ENCODE measurements at regions not wholly inside any gene's neighbourhood (a gene's known extent, or its start where the extent isn't known, plus 50 kb on each side); places are given as distances from the start of the nearest gene placed in this dataset.

- TF ChIP-seq POLR2A (IDR thresholded peaks at IDR 0.05; ENCODE audit: low read depth, low read length), result no peak
- TF ChIP-seq POLR2AphosphoS5 (IDR thresholded peaks at IDR 0.05; ENCODE audit: low read depth, low read length), result no peak
- no peak for TF ChIP-seq TAF1 (IDR thresholded peaks at IDR 0.05; ENCODE audit: low read depth, low read length)
- TF ChIP-seq SPI1 (IDR thresholded peaks at IDR 0.05; ENCODE audit: low read depth, low read length), result no peak
- no peak for TF ChIP-seq POU2F2 (IDR thresholded peaks at IDR 0.05; ENCODE audit: low read depth, low read length)
- TF ChIP-seq PAX5 (IDR thresholded peaks at IDR 0.05; ENCODE audit: insufficient read depth, low read length, severe bottlenecking), result no peak
Observed at GRCh38 chr5:159415301-159415937, 85.1 kb upstream of the IL12B start.
